GDM1 (cell line): ENCODE measurements at regions not wholly inside any gene's neighbourhood (a gene's known extent, or its start where the extent isn't known, plus 50 kb on each side); places are given as distances from the start of the nearest gene placed in this dataset.
A peak's percentile ranks its signal among the peaks of the same experiment; 100 is the strongest.
"Not testable (repeated sequence)": the region's sequence is repeated elsewhere in the genome, so short reads cannot be mapped to it uniquely, and the experiment has no call there.

Source experiments
- DNase-seq: peaks from one replicate; lab custom pipeline; 2025; lab: John Stamatoyannopoulos, UW

DNA sequence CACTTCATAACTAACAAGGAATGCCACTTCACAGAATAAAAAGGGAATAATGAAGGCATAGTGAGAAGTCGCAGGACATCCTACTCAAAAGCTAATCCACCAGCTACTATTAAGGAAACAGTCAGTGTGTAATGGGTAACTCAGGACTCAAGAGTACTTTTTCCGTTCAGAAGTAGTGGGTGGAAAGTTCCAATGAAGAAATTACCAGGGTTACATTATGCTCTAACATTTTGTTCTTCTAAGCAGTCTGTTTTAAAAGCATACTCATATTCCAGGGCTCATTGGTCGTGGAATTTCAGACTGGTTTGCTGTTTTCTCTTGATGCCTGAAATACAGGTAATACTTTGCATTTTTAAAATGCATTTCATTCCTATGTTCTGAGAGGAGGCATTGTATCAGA lies 222.4 kb upstream of the IRS2 start:
- DNase-seq: no peak

DNA sequence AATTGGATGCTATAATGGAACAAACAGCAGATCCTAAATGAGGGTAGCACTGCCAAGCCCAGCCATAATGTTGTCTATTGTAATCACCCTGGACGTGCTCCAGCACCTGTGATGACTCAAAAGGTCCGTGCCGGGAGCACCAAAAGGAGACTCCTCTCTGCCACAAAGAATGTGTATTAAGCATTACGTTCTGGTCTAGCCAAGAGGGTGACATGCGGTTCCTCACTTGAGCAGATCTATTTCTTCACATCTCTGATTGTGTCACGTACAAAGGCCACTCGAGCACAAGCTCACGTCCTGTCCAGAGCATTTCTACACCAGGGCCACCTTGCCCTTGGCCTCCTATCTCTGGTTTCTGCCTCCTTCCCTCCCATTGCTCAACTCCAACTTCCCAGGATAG lies 219.9 kb upstream of the IRS2 start:
- DNase-seq: no peak

DNA sequence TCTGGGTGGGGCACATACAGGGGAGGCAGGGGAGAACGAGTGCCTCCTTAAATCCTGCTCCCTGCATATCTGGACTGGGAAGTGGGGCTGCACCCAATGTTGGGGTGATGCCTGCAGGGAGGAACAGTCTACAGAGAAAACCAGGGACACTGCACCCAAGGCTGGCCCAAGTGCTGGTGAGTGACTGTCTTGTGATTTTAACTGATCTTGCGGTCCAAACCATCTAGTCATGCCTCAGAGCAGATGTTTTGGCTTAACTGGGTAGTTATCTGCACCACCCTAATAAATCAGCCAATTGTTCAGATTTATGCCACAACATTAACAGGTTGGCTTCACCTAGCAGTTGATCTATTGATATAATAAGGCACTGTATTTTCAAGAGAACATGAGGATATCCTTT lies 219.2 kb upstream of the IRS2 start:
- no peak for DNase-seq

DNA sequence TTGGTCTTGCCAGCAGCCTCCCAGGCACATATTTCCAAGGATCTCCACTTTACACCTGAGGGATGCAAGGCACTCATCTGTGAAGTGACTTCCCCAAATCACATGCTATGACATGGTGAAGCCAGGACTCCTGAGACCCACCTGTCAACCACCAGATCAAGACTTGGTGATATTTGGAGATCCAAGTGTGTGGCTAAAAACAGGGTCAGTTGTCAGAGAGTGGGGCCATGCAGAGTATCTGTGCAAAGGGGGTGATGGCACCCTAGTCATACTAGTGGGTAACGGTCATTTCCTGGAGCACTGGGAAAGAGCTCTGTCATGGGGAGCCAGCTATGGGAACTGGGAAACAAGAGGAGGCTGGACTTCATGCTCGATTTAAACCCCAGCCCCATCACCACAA lies 218.4 kb upstream of the IRS2 start:
- DNase-seq: no peak

DNA sequence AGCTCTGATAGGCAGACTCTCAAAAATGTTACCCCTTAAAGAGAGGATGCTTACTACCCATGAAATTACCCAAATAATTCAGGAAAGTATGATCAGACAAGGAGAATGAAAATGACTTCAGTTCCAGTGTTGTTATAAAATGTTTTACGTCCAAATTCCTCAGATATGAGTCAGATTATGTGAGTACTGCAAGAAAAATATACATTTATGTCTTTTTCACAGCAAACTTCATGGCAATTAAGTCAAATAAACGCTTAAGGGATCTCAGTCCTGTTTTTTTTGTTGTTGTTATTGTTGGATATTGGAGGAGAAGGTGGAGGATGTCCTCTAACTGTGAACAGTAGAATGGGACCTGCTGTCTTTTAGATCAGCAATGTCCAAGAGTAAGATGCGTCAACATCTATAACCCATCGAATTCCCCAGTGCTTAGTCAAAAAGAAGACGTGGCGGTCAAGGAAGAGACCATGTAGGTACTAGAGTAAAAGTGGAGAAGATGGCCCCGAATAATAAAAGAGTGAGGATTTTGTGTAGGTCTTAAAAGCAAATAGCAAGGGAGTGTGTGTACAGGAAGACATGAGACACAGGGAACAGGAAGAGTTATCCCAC lies 215.4 kb upstream of the IRS2 start:
- DNase-seq: no peak

DNA sequence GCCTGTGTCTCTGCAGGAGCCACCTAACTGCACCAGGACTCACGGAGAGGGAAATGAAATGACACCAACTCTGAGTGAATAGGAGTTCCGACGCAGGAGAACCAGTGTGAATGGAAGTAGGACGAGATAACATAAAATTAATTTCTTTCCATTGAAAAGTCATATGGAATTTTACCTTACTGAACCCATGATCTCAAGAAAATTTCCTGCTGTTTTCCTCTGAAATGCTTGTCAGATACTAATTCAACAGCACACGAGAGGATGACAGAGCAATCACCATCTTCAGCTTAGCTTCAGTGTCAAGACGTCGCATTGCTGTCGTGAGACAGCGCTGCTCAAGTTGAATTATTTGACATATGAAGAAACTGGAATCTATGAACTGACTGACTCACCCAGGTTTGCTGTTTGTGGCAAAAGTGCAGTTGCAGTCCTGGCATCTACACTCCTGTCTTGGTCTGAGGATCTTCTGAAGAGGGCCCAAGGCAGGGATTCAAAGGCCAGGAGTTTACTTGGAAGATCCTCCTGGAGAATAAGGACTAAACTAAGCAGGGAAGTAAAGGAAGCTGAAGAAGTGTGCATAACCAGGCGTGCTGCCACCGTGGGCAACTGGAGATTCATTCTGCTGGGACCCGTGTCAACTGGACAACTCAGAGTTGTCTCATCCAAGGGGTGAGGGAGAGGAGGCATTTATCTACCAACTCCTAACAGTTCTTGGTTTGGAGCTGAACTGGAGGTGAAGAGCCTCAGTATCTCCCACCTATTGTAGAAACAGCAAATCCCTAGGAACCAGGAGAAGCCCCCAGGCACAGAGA lies 214.4 kb upstream of the IRS2 start:
- no peak for DNase-seq

DNA sequence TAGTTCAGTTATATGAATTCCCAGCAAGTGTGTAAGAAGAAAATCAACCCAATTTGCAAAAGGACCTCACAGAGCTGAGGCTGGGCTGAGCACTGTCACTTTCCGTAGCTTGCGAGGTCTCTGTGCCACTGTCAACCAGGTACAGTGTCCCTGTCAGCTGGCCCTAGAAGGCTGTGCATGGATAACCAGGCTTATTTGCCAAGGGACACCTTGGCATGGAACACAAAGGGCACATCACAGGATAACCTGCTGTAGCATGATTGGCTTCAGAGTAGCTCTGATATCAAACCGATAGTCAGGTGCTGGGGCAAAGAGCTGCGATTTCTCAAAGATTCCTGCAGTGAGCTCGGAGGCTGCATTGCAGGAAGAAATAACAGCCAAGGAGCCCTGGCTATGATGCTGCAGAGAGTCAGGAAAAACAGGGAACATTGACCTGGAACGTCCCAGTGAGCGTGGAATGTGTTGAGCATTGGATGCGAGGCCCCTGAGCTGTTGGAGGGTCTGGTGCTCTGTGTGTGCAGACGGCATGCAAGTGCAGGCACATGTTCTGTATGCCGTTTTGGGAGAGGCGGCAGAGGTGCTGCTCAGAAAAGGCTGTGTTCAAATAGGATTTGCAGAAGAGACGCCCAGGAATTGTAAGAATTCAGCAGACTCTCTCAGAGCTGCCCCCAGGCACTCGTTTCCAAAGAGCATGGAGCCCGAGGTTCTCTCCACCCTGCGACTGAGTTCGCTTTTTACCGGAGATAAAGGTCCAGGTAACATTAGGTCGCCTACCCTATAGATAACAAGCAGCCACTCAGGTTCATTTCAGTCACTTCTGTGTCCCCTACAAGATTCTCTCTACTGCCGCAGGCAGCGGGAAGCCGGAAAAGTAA lies 213.5 kb upstream of the IRS2 start:
- DNase-seq: no peak

DNA sequence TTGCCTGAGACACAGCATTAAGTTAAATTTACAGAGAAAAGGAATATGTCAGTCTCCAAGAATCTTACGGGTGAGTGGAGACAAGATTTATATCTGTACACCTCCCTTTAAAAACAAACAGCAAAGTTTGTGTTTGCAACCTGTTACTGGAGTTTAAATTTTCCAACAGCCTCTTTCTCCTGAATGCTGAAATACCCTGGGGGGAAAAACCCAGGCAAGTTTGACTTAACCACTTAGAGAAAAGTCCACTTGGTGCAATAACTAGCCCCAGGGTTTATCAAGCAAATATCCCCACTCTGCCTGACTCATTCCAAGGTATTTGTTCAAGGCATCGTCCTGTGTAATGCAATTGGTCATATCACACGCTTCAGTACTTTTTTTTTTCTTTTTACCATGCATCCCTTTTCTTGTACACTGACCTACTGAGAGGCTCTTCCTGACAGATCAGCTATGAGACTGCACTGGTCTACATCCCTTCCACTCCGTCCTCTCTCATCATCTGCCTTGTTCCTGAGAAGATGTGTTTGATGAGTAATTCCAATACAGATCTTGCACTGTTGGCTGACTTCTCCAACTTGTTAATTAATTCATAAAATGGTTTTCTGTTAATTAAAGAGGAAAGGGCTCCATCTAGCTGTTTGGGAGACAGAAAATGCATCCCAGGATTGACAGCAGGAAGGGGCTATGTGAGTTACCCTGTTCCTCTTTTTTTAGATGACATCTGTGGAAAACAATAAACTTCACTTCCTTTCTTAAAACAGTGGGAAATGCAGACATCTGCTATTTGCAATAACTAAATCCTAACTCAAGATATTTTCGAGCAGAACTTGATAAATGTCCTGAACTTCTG lies 212.5 kb upstream of the IRS2 start:
- DNase-seq: peak; percentile 24

DNA sequence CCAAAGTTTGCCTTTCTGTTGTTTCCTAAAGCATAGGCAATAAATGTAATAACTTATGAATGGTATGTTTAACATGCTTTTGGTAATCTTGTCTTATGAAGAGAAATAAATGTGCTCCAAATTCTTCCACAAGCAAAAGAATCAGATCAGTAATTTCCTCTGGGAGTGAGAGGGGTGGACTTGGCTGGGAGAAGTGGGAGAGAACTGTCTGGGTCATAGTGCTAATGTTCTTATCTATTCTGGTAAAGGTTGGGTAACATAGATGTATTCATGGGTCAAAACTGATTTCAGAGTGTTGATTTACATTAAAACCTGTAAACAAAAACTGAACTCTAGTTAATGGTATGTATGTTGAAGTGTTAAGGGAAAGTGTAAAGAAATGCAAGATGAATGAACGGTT lies 211.7 kb upstream of the IRS2 start:
- no peak for DNase-seq

DNA sequence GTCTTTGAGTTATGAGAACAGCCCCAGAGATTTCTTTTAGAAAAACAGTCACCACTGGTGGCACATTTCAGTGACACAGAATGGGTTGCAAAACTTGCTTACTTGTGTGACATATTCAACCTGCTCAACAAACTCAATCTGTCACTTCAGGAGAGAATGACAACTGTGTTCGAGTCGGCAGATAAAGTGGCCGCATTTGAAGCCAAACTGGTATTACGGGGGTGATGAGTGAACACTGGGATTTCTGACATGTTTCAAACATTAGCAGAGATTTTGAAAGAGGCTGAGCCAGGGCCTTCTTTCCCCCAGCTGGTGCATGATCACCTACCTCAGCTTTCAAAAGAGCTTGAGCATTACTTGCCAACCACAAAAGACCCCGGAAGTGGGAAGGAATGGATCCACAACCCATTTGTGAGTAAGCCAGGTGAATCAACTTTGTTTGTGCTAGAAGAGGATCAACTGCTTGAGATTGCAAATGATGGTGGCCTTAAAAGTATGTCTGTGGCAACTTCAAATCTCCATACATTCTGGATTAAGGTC lies 210.7 kb upstream of the IRS2 start:
- DNase-seq: not testable (repeated sequence)

DNA sequence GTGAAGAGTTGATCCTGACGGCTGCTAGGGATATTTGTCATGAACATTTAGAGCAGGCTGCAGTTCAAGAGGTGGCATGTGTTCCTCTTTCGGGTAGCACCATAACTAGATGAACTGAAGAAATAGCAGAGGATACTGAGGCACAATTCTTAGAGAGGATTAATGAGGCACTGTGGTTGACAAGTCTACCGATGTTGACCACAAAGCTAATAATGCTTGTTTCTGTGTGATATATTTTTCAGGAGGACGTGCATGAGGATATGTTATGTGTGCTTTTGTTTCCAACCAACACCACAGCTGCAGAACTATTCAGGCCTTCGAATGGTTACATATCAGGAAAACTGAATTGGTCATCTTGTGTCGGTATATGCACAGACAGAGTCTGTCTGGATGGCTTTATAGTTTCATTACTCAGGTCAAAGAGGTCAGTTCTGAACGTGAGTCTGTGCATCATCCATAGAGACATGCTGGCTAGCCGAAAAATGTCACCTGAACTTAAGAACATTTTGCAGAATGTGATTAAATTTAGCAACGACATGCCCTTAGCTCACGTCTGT lies 210.1 kb upstream of the IRS2 start:
- no peak for DNase-seq

DNA sequence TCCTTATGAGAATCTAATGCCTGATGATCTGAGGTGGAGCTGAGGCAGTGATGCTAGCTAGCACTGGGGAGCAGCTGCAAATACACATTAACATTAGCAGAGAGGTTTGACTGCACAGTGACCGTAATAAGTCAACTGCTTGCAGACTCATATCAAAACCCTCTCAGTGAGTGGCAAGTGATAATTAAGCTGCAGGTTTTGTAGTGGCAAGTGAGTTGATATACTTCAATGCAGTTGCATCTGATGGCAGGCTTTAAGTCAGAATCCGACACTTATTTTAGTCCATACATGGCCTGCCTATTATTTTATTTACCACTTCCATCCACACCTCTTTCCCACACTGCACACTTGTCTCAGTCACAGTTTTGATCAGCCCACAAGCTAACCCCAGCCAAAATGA lies 209.2 kb upstream of the IRS2 start:
- DNase-seq: no peak

DNA sequence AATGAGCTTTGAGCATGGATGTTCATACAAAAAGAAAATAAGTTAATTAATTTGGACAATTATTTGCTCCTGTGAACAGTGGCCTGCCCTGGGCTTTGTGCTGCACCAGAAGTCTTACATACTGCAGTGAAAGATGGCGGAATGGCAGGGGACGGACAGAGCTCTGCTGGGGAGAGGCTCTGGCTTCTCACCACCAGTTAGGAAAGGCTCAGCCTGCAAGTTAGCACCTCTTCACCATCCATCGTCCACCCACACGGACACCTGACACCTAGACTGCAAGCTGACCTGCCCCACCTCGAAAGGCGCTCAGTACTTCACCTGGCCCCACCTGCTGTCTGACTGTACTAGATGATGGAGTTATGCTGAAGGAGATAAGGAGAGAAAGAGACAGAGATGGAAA lies 203.9 kb upstream of the IRS2 start:
- no peak for DNase-seq

DNA sequence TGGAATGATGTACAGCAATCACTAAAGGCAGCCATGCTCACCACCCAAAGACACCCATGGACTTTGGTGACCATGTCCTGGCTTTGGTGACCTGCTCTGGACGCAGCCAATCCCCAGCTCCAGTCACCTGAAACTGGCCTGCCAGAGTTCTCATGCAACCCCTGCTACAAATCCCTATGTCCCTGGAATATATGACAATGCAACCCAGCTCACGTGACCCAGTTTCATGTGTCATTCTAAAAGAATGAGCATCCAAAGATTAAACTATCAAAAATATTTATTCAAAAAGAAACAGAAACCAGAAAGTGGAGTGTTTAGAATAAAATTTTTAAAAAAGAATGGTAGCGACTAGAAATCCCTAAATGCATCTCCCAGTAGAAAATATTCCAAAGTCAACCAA lies 203.3 kb upstream of the IRS2 start:
- no peak for DNase-seq

DNA sequence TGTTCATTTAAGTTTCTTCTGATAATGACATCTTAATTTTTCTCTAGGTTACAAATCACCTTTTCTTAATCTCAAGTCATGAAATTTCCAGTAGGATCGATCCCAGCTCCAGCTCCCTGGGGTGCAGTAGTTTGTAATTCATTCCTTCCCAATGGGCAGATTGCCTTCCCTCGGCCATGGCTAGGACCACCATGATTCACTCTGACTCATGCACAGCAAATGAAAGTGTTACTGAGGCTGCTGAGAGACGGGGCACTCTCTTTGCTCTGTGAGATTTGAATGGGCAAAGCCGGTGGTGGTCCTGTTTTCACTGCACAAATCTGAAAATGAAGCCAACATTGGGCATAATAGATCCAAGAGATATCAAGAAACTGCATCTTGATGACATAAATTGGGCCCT lies 202.8 kb upstream of the IRS2 start:
- no peak for DNase-seq

DNA sequence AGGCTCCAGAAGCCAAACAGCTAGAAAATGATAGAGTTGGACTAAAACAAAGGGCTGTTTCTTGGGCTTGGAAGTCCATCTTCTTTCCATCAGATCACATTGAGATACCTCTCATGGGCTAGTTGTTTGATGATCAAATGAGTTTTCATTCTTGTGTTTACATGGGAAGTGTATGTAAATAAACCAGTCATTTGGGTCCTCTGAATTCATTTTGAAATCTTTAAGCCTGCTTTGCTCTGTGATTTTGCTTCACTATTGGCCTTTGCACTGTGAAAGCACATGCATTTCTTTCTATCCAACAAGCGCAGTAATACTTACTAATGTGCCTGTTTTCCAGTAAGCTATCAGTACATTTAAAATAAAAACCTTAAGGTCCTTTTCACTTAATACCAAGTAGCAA lies 200.5 kb upstream of the IRS2 start:
- no peak for DNase-seq

DNA sequence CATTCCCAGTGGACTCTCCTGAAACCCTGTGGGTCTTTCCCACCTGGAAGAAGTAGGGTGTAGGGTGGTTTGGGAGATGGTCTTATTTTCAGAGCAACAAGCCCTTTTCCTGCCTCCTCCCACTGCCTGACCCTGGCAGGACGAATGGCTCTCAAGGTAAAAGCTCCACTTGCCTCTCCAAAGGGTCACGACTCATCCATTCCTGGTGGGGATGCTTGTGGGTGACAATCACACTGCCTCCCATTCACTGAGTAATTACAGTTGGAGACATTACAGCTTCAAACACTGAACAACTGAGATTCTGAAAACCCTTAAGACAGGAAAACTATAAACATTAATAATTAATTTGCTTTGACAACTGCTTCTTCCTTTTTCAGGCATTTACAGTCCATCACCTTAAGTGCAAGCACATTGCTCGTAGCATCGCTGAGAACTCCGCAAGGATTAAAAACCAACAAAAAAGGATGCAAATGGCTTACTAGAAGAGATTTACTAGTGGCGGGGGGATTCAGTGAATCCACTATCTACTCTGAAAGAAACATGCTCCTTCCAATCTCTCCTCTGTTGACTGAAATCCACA lies 199.6 kb upstream of the IRS2 start:
- DNase-seq: no peak

DNA sequence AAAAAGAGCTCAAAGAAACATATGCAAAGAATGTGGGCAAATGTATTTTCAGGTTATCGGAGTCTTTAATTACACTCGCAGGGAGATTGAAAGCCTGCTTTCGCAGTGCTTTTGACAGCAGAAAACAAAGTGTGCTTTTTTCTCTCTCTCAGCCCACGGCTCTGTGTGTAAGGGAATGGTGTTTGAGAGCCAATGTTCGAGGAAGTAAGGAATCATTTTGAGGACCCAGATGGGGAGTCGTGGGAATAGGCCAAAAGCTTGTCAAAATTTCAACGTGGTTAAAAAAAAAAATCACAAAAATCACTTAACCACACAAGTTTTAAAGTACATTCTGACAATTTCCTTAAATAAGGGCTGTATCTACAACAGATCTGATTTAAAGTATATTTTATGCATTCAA lies 197.1 kb upstream of the IRS2 start:
- DNase-seq: no peak

DNA sequence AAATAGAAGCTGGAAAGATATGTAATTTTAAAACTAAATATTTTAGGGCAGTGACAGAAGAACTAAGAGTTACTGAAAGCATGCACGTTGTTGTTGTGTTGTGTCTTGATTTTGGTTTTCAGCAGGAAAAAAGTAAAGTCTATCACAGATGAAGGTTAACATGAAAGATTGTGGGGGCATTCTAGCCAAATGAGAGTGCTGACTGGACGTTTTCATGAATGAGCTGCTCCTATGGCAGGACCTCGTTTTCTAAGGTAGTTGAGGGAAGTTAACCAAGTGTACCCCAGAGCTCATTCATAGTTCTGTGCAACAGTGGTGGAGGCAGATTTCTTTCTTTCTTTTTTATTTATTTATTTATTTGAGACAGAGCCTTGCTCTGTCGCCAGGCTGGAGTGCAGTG lies 194.6 kb upstream of the IRS2 start:
- DNase-seq: no peak

DNA sequence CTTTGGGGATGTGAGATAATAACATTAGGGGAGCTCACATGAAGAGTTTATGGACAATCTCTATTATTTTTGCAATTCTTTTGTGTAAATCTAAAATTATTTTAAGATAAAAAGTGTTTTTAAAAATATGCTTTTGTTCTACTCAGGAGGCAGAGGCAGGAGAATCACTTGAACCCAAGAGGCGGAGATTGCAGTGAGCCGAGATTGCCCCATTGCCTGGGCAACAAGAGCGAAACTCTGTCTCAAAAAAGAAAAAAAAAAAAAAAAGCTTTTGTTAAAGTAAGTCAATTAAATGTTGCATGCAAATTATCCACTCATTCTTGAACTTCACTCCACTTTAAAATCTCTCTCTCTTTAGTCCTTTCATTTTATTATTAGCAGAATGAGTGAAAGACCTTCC lies 193.3 kb upstream of the IRS2 start:
- not testable (repeated sequence) for DNase-seq

DNA sequence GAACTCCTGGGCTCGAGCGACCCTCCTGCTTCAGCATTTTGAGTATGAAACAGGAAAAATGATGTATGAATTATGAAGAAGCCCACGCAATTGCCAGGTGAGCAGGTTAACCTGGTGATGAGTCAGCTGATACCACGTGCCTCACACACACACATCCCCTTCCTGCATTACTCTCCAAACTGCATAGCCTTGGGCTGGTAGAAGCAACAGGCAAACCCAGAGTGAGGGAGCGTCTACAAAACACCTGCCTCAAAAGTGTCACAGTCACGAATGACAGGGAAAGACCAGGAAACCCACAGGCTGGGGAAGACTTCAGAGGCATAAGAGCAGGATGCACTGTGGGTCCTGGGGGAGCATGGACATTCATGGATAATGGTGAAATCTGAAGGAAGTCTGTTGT lies 192.8 kb upstream of the IRS2 start:
- DNase-seq: no peak
